ENCODE measurements at regions not wholly inside any gene's neighbourhood (a gene's known extent, or its start where the extent isn't known, plus 50 kb on each side); places are given as distances from the start of the nearest gene placed in this dataset.

DNA sequence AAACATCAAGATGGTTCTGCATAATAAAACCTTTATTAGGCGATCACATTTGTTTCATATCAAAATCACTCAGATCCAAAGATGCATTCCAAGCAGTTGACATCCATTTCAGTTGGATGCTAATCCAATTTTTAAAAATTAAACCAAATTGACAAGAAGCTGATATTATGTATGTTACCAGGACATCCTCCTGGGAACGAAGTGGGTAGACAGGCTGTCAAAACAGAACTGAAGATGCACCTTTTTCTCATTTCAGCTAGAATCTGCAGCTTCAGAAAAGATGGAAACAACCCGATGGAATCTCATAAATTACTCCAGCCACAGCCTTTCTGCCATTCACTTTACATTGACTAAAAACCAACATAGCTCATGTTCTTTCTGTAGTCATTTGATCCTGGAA lies 268.4 kb downstream of the PLPP3 start:
- DNase-seq (ENCODE audit: low spot score in 2 of 2) = no peak
- H3K9me3 ChIP-seq = peaks cover 0 to 13% (median 0%) of the 10 kb centered on the region in 4 donors
- no peak for TF ChIP-seq POLR2A (IDR thresholded peaks at IDR 0.05)
- no peak for TF ChIP-seq EP300 (IDR thresholded peaks at IDR 0.05)
- TF ChIP-seq, protein P1, sequence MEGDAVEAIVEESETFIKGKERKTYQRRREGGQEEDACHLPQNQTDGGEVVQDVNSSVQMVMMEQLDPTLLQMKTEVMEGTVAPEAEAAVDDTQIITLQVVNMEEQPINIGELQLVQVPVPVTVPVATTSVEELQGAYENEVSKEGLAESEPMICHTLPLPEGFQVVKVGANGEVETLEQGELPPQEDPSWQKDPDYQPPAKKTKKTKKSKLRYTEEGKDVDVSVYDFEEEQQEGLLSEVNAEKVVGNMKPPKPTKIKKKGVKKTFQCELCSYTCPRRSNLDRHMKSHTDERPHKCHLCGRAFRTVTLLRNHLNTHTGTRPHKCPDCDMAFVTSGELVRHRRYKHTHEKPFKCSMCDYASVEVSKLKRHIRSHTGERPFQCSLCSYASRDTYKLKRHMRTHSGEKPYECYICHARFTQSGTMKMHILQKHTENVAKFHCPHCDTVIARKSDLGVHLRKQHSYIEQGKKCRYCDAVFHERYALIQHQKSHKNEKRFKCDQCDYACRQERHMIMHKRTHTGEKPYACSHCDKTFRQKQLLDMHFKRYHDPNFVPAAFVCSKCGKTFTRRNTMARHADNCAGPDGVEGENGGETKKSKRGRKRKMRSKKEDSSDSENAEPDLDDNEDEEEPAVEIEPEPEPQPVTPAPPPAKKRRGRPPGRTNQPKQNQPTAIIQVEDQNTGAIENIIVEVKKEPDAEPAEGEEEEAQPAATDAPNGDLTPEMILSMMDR (IDR thresholded peaks at IDR 0.05) = no peak
- H3K27ac ChIP-seq = no peak overlapping the region
- WGBS, 2 donors = 46 to 48% methylated on average over 3 of the region's 3 CpGs
- peaks cover 0 to 4% (median 0%) of the 10 kb centered on the region in 4 donors for H3K4me1 ChIP-seq
- H3K27me3 ChIP-seq = no peaks in the 10 kb centered on the region
- H3K4me3 ChIP-seq = no peak overlapping the region
- H3K36me3 ChIP-seq = peaks cover 0 to 13% (median 0%) of the 10 kb centered on the region in 3 donors

DNA sequence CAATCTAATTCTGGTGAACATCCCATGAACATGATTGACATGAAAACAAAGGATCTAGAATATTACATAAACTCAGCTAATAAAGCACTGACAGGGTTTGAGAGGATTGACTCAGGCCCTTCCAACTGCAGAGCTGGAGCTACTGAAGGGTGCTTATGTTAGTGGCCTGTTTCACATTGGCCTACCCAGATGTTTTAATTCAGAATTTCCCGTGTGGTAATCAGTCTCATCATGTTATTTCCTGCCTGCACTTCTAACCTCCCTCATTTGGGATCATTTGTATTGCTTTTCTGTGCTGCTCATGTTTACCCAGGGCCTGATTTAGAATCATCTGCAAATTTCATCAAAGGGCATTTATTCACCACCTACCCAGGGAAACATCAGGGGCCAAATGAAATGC lies 270.3 kb downstream of the PLPP3 start:
- WGBS, 2 donors = 37 to 50% methylated on average over 1 of the region's 1 CpG
- peaks cover 0 to 9% (median 0%) of the 10 kb centered on the region in 4 donors for H3K9me3 ChIP-seq
- H3K4me3 ChIP-seq = no peak overlapping the region
- TF ChIP-seq POLR2A (IDR thresholded peaks at IDR 0.05) (no peak), EP300 (IDR thresholded peaks at IDR 0.05) (no peak)
- TF ChIP-seq, protein P1 (IDR thresholded peaks at IDR 0.05) = no peak
- DNase-seq (ENCODE audit: low spot score in 2 of 2) = no peak
- peaks cover 0 to 10% (median under 1%) of the 10 kb centered on the region in 4 donors for H3K4me1 ChIP-seq
- peaks cover 0 to 8% (median 0%) of the 10 kb centered on the region in 3 donors for H3K36me3 ChIP-seq
- H3K27me3 ChIP-seq = no peaks in the 10 kb centered on the region
- no peak overlapping the region for H3K27ac ChIP-seq

DNA sequence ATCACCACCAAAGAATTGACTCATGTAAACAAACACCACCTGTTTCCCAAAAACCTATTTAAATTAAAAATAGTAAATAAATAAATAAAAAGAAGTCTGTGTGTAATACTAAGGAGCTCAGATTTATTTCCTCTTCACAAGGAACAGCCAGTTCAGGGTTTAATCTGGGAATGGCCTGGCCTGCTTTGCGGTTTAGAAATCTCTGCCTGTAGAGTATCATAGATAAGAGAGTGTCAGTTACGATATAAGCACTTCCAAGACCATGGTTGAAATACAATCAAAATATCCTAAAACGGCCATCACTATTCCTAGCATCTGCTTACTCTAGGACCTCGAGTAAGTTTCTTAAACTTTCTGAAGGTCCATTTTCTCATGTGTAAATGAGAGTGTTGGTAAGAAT lies 274.4 kb downstream of the PLPP3 start:
- H3K4me1 ChIP-seq = peaks cover 0 to 19% (median 2%) of the 10 kb centered on the region in 4 donors

DNA sequence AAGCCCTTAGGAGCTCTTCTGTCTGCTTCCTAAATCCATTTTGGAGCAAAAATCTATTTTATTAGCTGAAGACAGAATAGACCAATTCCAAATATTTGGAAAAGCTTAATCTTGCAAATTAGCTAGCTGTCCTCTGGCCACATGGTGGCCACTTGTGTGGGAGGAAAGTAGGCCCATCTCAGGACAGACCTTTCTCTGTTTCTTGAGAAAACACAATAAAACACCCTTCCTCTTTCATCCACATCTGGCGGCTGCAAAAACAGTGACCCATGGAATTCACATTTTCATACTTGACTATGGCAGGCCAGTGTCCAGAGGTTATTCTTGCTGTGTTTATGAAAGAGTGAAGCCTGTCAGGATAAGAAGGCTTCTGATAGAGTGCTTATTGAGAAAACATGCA lies 275.6 kb downstream of the PLPP3 start:
- Histone ChIP-seq H3K4me1 (peaks cover 0 to 18% (median 4%) of the 10 kb centered on the region in 4 donors), H3K9me3 (peaks cover 0 to 7% (median 0%) of the 10 kb centered on the region in 4 donors), H3K27ac (no peak overlapping the region), H3K27me3 (no peaks in the 10 kb centered on the region), H3K4me3 (no peak overlapping the region), H3K36me3 (peaks cover 0 to 4% (median 0%) of the 10 kb centered on the region in 3 donors)
- DNase-seq (ENCODE audit: low spot score in 2 of 2) = no peak
- 29 to 38% methylated on average over 1 of the region's 1 CpG for WGBS, 2 donors
- TF ChIP-seq, protein P1 (IDR thresholded peaks at IDR 0.05) = no peak
- TF ChIP-seq POLR2A (IDR thresholded peaks at IDR 0.05) = no peak
- TF ChIP-seq EP300 (IDR thresholded peaks at IDR 0.05) = no peak

More for the DNA sequence above, 274.4 kb downstream of the PLPP3 start:
- TF ChIP-seq EP300 (IDR thresholded peaks at IDR 0.05) (no peak), POLR2A (IDR thresholded peaks at IDR 0.05) (no peak)
- TF ChIP-seq, protein P1 (IDR thresholded peaks at IDR 0.05) = no peak
- Histone ChIP-seq H3K27me3 (no peaks in the 10 kb centered on the region), H3K4me3 (no peak overlapping the region), H3K27ac (no peak overlapping the region), H3K9me3 (peaks cover 0 to 7% (median 0%) of the 10 kb centered on the region in 4 donors), H3K36me3 (peaks cover 0 to 4% (median 0%) of the 10 kb centered on the region in 3 donors)
- no peak for DNase-seq (ENCODE audit: low spot score in 2 of 2)
- 86% methylated on average over 4 of the region's 4 CpGs for WGBS, 2 donors

DNA sequence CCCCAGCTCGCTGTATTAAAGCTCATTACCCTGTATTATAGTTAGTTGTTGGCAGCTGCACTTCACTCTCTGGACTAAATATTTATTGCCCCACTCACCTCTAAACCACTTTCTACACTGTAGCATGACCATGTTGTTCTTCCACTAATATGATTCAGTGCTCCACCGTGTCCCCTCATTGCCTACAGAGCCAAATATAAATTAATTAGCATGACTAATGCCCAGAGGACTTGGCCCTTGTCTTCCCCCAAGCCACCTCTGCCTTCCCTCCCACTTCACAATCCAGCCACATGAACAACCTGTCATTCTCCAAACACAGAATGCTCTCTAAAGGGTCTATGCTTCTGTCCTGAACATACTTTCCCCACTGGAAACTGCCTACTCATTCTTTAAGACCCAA lies 276.5 kb downstream of the PLPP3 start:
- Histone ChIP-seq H3K36me3 (no peaks in the 10 kb centered on the region), H3K27ac (no peak overlapping the region), H3K27me3 (no peaks in the 10 kb centered on the region), H3K4me1 (peaks cover 0 to 18% (median 4%) of the 10 kb centered on the region in 4 donors), H3K9me3 (no peaks in the 10 kb centered on the region), H3K4me3 (no peak overlapping the region)
- TF ChIP-seq POLR2A (IDR thresholded peaks at IDR 0.05) (no peak), EP300 (IDR thresholded peaks at IDR 0.05) (no peak)
- TF ChIP-seq, protein P1 (IDR thresholded peaks at IDR 0.05) = no peak
- 61 to 64% methylated on average over 2 of the region's 2 CpGs for WGBS, 2 donors
- DNase-seq (ENCODE audit: low spot score in 2 of 2) = no peak

All from tibial nerve (tissue), 4 donors.